H9 (cell line): ENCODE measurements at regions not wholly inside any gene's neighbourhood (a gene's known extent, or its start where the extent isn't known, plus 50 kb on each side); places are given as distances from the start of the nearest gene placed in this dataset.

Source experiments
- DNase-seq: peaks from one replicate; pipeline ENCODE4 v3.0.0-alpha.2; 2017
- H2AFZ ChIP-seq: one replicate; pipeline ENCODE4 v1.6.1; 2013; ENCODE audit warnings: mild to moderate bottlenecking, low read length, control low read depth, moderate library complexity
- H2AK5ac ChIP-seq: 2 replicates; pipeline ENCODE4 v1.6.1; 2013; ENCODE audit warnings: low read length, control low read depth, mixed read lengths; ENCODE audit not compliant: insufficient read length
- H2BK120ac ChIP-seq: one replicate; pipeline ENCODE4 v1.6.1; 2013; ENCODE audit warnings: low read depth, mild to moderate bottlenecking, low read length, control low read depth, inconsistent platforms; ENCODE audit not compliant: poor library complexity, severe bottlenecking
- H2BK12ac ChIP-seq: 2 replicates; pipeline ENCODE4 v1.6.1; 2013; ENCODE audit warnings: low read length, control low read depth, mixed read lengths, low read depth; ENCODE audit not compliant: insufficient read length
- H2BK15ac ChIP-seq: 2 replicates; pipeline ENCODE4 v1.6.1; 2013; ENCODE audit warnings: low read depth, low read length, control low read depth
- H2BK20ac ChIP-seq: one replicate; pipeline ENCODE4 v1.6.1; 2013; ENCODE audit warnings: low read depth, mild to moderate bottlenecking, low read length, control low read depth, inconsistent platforms; ENCODE audit not compliant: poor library complexity, severe bottlenecking
- H2BK5ac ChIP-seq: 2 replicates; pipeline ENCODE4 v1.6.1; 2013; ENCODE audit warnings: low read length, control low read depth, mixed read lengths; ENCODE audit not compliant: insufficient read length
- H3K14ac ChIP-seq: 2 replicates; pipeline ENCODE4 v1.6.1; 2013; ENCODE audit warnings: low read length, control low read depth; ENCODE audit not compliant: insufficient read depth
- H3K18ac ChIP-seq: 2 replicates; pipeline ENCODE4 v1.6.1; 2013; ENCODE audit warnings: low read depth, mild to moderate bottlenecking, mixed read lengths, low read length, control low read depth; ENCODE audit not compliant: insufficient read length
- H3K23ac ChIP-seq: 2 replicates; pipeline ENCODE4 v1.6.1; 2013; ENCODE audit warnings: low read length, control low read depth, mixed read lengths, low read depth; ENCODE audit not compliant: insufficient read length
- H3K23me2 ChIP-seq: 2 replicates; pipeline ENCODE4 v1.6.1; 2013; ENCODE audit warnings: low read depth, mild to moderate bottlenecking, mixed read lengths, low read length, control low read depth; ENCODE audit not compliant: insufficient read length, poor library complexity, severe bottlenecking
- H3K27ac ChIP-seq: 2 replicates; pipeline ENCODE4 v1.5.1; 2013; ENCODE audit warnings: low read length, control low read depth, mixed read lengths, low read depth; ENCODE audit not compliant: insufficient read length
- H3K27me3 ChIP-seq: 2 replicates; pipeline ENCODE4 v1.6.1; 2013; ENCODE audit warnings: low read length, control low read depth, inconsistent platforms; ENCODE audit not compliant: insufficient read depth
- H3K4ac ChIP-seq: 2 replicates; pipeline ENCODE4 v1.6.1; 2013; ENCODE audit warnings: low read depth, mild to moderate bottlenecking, control low read depth, inconsistent platforms, low read length, moderate library complexity
- H3K4me1 ChIP-seq: 2 replicates; pipeline ENCODE4 v1.6.1; 2013; ENCODE audit warnings: low read length, control low read depth, inconsistent platforms; ENCODE audit not compliant: insufficient read depth
- H3K4me2 ChIP-seq: 2 replicates; pipeline ENCODE4 v1.6.1; 2013; ENCODE audit warnings: low read length, control low read depth, mixed read lengths; ENCODE audit not compliant: insufficient read length, insufficient read depth
- H3K56ac ChIP-seq: 2 replicates; pipeline ENCODE4 v1.6.1; 2013; ENCODE audit warnings: low read depth, mild to moderate bottlenecking, mixed read lengths, low read length, control low read depth; ENCODE audit not compliant: insufficient read length
- H3K79me1 ChIP-seq: 2 replicates; pipeline ENCODE4 v1.6.1; 2013; ENCODE audit warnings: low read depth, mild to moderate bottlenecking, moderate library complexity, low read length, control low read depth, inconsistent platforms; ENCODE audit not compliant: insufficient read depth, poor library complexity, severe bottlenecking
- H3K79me2 ChIP-seq: 2 replicates; pipeline ENCODE4 v1.6.1; 2013; ENCODE audit warnings: low read length, control low read depth, inconsistent platforms; ENCODE audit not compliant: insufficient read depth
- H3K9ac ChIP-seq: 2 replicates; pipeline ENCODE4 v1.6.1; 2013; ENCODE audit warnings: low read length, control low read depth, mixed read lengths; ENCODE audit not compliant: insufficient read length; ENCODE audit errors: extremely low read depth
- H3K9me3 ChIP-seq: one replicate; pipeline ENCODE4 v1.6.1; 2013; ENCODE audit warnings: low read depth, low read length, inconsistent platforms; ENCODE audit not compliant: control insufficient read depth
- H3T11ph ChIP-seq: one replicate; pipeline ENCODE4 v1.6.1; 2013; ENCODE audit warnings: mild to moderate bottlenecking, low read length, control low read depth, inconsistent platforms
- H4K20me1 ChIP-seq: one replicate; pipeline ENCODE4 v1.6.1; 2013; ENCODE audit not compliant: control insufficient read depth, insufficient read length, insufficient read depth
- H4K5ac ChIP-seq: 2 replicates; pipeline ENCODE4 v1.6.1; 2013; ENCODE audit warnings: low read depth, mild to moderate bottlenecking, mixed read lengths, low read length, control low read depth; ENCODE audit not compliant: insufficient read length
- H4K8ac ChIP-seq: replicated peaks from 2 replicates; pipeline ENCODE4 v1.6.1; 2013; ENCODE audit warnings: low read length, control low read depth, mixed read lengths, low read depth; ENCODE audit not compliant: insufficient read length
- H4K91ac ChIP-seq: 2 replicates; pipeline ENCODE4 v1.6.1; 2013; ENCODE audit warnings: low read depth, mild to moderate bottlenecking, moderate library complexity, mixed read lengths, low read length, control low read depth; ENCODE audit not compliant: insufficient read length
- H3K27ac Mint-ChIP-seq, 3 experiments: 2 replicates in 2 of 3; 3 replicates in 1 of 3; pipeline ENCODE4 v1.8.0; 2020 to 2021; ENCODE audit warnings: mixed read lengths in 3 of 3, mild to moderate bottlenecking in 1 of 3, moderate library complexity in 1 of 3
- H3K27me3 Mint-ChIP-seq: 2 replicates; pipeline ENCODE4 v1.8.0; 2021; ENCODE audit warnings: low read depth, mild to moderate bottlenecking, moderate library complexity, mixed read lengths
- H3K36me3 Mint-ChIP-seq, 3 experiments: 2 replicates in 2 of 3; 3 replicates in 1 of 3; pipeline ENCODE4 v1.8.0; 2020 to 2021; ENCODE audit warnings: low read depth in 3 of 3, mixed read lengths in 3 of 3; ENCODE audit not compliant: insufficient read depth in 1 of 3
- H3K4me1 Mint-ChIP-seq, 2 experiments: 2 replicates each; pipeline ENCODE4 v1.8.0; 2020; ENCODE audit warnings: mixed read lengths in 2 of 2
- H3K4me3 Mint-ChIP-seq, 2 experiments: 2 replicates in 1 of 2; 3 replicates in 1 of 2; pipeline ENCODE4 v1.8.0; 2020 to 2021; ENCODE audit warnings: mild to moderate bottlenecking in 2 of 2, mixed read lengths in 2 of 2, moderate library complexity in 1 of 2
- H3K9me3 Mint-ChIP-seq, 2 experiments: 2 replicates in 1 of 2; 3 replicates in 1 of 2; pipeline ENCODE4 v1.8.0; 2020; ENCODE audit warnings: mild to moderate bottlenecking in 2 of 2, mixed read lengths in 2 of 2, moderate library complexity in 1 of 2
- WGBS: extraction: QIAGEN DNeasy Blood & Tissue Kit; methylation state at CpG from one replicate; pipeline ENCODE4 v1.1.7; 2013; ENCODE audit warnings: missing lambda C conversion rate, low lambda C conversion rate, mixed read lengths; ENCODE audit not compliant: insufficient read length; ENCODE audit errors: extremely low coverage; 5-methylcytosine and 5-hydroxymethylcytosine counted together
- TF ChIP-seq, protein P1 (sequence below): fragments of 200-600 bp; sonication (generic); conservative IDR thresholded peaks from 3 replicates; pipeline ENCODE4 v1.8.0; 2021; ENCODE audit warnings: antibody characterized with exemption, mild to moderate bottlenecking

GRCh38 chr18:75928706-75929105 is 501.2 kb upstream of the SMIM21 start:
- Histone ChIP-seq H2BK120ac (no peak overlapping the region), H2AFZ (no peak overlapping the region), H3K27ac (no peak overlapping the region), H3K14ac (no peak overlapping the region), H3K56ac (no peak overlapping the region), H2AK5ac (no peak overlapping the region), H3K27me3 (no peaks in the 10 kb centered on the region), H4K5ac (no peak overlapping the region), H3K4ac (no peak overlapping the region), H4K91ac (no peak overlapping the region), H3T11ph (no peak overlapping the region), H2BK20ac (no peak overlapping the region), H3K18ac (no peak overlapping the region), H3K23ac (no peak overlapping the region), H4K8ac (no peak overlapping the region), H3K4me1 (no peaks in the 10 kb centered on the region), H3K9me3 (no peaks in the 10 kb centered on the region), H2BK5ac (no peak overlapping the region), H4K20me1 (no peaks in the 10 kb centered on the region), H2BK12ac (no peak overlapping the region), H3K79me2 (no peaks in the 10 kb centered on the region), H3K23me2 (no peaks in the 10 kb centered on the region), H3K4me2 (no peak overlapping the region), H3K9ac (no peak overlapping the region), H2BK15ac (no peak overlapping the region), H3K79me1 (no peaks in the 10 kb centered on the region)
- DNase-seq = no peak
- no peaks in the 10 kb centered on the region for H3K36me3 Mint-ChIP-seq
- no CpG with 5 or more reads among the region's 2 CpGs for WGBS
- TF ChIP-seq, protein P1, sequence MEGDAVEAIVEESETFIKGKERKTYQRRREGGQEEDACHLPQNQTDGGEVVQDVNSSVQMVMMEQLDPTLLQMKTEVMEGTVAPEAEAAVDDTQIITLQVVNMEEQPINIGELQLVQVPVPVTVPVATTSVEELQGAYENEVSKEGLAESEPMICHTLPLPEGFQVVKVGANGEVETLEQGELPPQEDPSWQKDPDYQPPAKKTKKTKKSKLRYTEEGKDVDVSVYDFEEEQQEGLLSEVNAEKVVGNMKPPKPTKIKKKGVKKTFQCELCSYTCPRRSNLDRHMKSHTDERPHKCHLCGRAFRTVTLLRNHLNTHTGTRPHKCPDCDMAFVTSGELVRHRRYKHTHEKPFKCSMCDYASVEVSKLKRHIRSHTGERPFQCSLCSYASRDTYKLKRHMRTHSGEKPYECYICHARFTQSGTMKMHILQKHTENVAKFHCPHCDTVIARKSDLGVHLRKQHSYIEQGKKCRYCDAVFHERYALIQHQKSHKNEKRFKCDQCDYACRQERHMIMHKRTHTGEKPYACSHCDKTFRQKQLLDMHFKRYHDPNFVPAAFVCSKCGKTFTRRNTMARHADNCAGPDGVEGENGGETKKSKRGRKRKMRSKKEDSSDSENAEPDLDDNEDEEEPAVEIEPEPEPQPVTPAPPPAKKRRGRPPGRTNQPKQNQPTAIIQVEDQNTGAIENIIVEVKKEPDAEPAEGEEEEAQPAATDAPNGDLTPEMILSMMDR = no peak
- no peaks in the 10 kb centered on the region for H3K27me3 Mint-ChIP-seq
- H3K4me3 Mint-ChIP-seq = no peak overlapping the region
- H3K9me3 Mint-ChIP-seq = no peaks in the 10 kb centered on the region
- peaks cover 3 to 5% of the 10 kb centered on the region in 2 experiments; a peak in 2 of 4 replicates for H3K4me1 Mint-ChIP-seq
- H3K27ac Mint-ChIP-seq = no peak overlapping the region
